ENCODE measurements at regions not wholly inside any gene's neighbourhood (a gene's known extent, or its start where the extent isn't known, plus 50 kb on each side); places are given as distances from the start of the nearest gene placed in this dataset.
A peak's percentile ranks its signal among the peaks of the same experiment; 100 is the strongest.

GRCh38 chr4:30959781-30960485, 239.8 kb downstream of the PCDH7 start:
- FAIRE-seq (no peak), DNase-seq (no peak)
- peaks cover 0 to 2% (median 0%) of the 10 kb centered on the region in 3 donors for H3K4me1 ChIP-seq (ENCODE audit: control insufficient read depth in 3 of 3, insufficient read depth in 2 of 3, low read depth in 1 of 3, low read length in 2 of 3)
- H3K36me3 ChIP-seq (ENCODE audit: control insufficient read depth in 3 of 3, insufficient read depth in 2 of 3, low read depth in 1 of 3, low read length in 3 of 3): no peaks in the 10 kb centered on the region
- 78 to 83% (median 82%) methylated on average over 3 of the region's 3 CpGs for WGBS, 3 donors
- H3K9me3 ChIP-seq (ENCODE audit: control insufficient read depth in 2 of 2, insufficient read depth in 1 of 2, low read depth in 1 of 2, low read length in 1 of 2): no peaks in the 10 kb centered on the region
- no peak overlapping the region for H3K27ac ChIP-seq (ENCODE audit: low read depth in 1 of 3, low read length in 2 of 3)
- H3K4me3 ChIP-seq (ENCODE audit: low read depth in 1 of 3, low read length in 3 of 3): no peak overlapping the region
- H3K27me3 ChIP-seq (ENCODE audit: control insufficient read depth in 3 of 3, insufficient read depth in 3 of 3, low read length in 3 of 3): no peaks in the 10 kb centered on the region

GRCh38 chr4:30962939-30963338, 242.8 kb downstream of the PCDH7 start:
- FAIRE-seq (peak; percentile 72), DNase-seq (peak; percentile 56 to 93)
- Histone ChIP-seq H3K9me3 (ENCODE audit: control insufficient read depth in 2 of 2, insufficient read depth in 1 of 2, low read depth in 1 of 2, low read length in 1 of 2) (no peaks in the 10 kb centered on the region), H3K4me3 (ENCODE audit: low read depth in 1 of 3, low read length in 3 of 3) (no peak overlapping the region), H3K4me1 (ENCODE audit: control insufficient read depth in 3 of 3, insufficient read depth in 2 of 3, low read depth in 1 of 3, low read length in 2 of 3) (peaks cover 0 to 2% (median 0%) of the 10 kb centered on the region in 3 donors), H3K27ac (ENCODE audit: low read depth in 1 of 3, low read length in 2 of 3) (no peak overlapping the region), H3K36me3 (ENCODE audit: control insufficient read depth in 3 of 3, insufficient read depth in 2 of 3, low read depth in 1 of 3, low read length in 3 of 3) (no peaks in the 10 kb centered on the region), H3K27me3 (ENCODE audit: control insufficient read depth in 3 of 3, insufficient read depth in 3 of 3, low read length in 3 of 3) (no peaks in the 10 kb centered on the region)

- Histone ChIP-seq H3K27ac (ENCODE audit: low read depth in 1 of 3, low read length in 2 of 3) (no peak overlapping the region), H3K9me3 (ENCODE audit: control insufficient read depth in 2 of 2, insufficient read depth in 1 of 2, low read depth in 1 of 2, low read length in 1 of 2) (no peaks in the 10 kb centered on the region), H3K27me3 (ENCODE audit: control insufficient read depth in 3 of 3, insufficient read depth in 3 of 3, low read length in 3 of 3) (no peaks in the 10 kb centered on the region), H3K4me3 (ENCODE audit: low read depth in 1 of 3, low read length in 3 of 3) (no peak overlapping the region), H3K4me1 (ENCODE audit: control insufficient read depth in 3 of 3, insufficient read depth in 2 of 3, low read depth in 1 of 3, low read length in 2 of 3) (peaks cover 0 to 2% (median 0%) of the 10 kb centered on the region in 3 donors), H3K36me3 (ENCODE audit: control insufficient read depth in 3 of 3, insufficient read depth in 2 of 3, low read depth in 1 of 3, low read length in 3 of 3) (no peaks in the 10 kb centered on the region)
- FAIRE-seq (no peak), DNase-seq (peak in 1 of 2 donors; percentile 4)
- WGBS, 3 donors: 9 to 50% (median 22%) methylated on average over 5 of the region's 5 CpGs
Observed at GRCh38 chr4:30968926-30969325, 248.8 kb downstream of the PCDH7 start.

GRCh38 chr4:30972542-30972941, 252.4 kb downstream of the PCDH7 start:
- DNase-seq (no peak), FAIRE-seq (no peak)
- H3K27me3 ChIP-seq (ENCODE audit: control insufficient read depth in 3 of 3, insufficient read depth in 3 of 3, low read length in 3 of 3): no peaks in the 10 kb centered on the region
- no peak overlapping the region for H3K27ac ChIP-seq (ENCODE audit: low read depth in 1 of 3, low read length in 2 of 3)
- no peaks in the 10 kb centered on the region for H3K36me3 ChIP-seq (ENCODE audit: control insufficient read depth in 3 of 3, insufficient read depth in 2 of 3, low read depth in 1 of 3, low read length in 3 of 3)
- 84 to 89% (median 88%) methylated on average over 3 of the region's 3 CpGs for WGBS, 3 donors
- no peaks in the 10 kb centered on the region for H3K9me3 ChIP-seq (ENCODE audit: control insufficient read depth in 2 of 2, insufficient read depth in 1 of 2, low read depth in 1 of 2, low read length in 1 of 2)
- peaks cover 0 to 2% (median 0%) of the 10 kb centered on the region in 3 donors for H3K4me1 ChIP-seq (ENCODE audit: control insufficient read depth in 3 of 3, insufficient read depth in 2 of 3, low read depth in 1 of 3, low read length in 2 of 3)
- no peak overlapping the region for H3K4me3 ChIP-seq (ENCODE audit: low read depth in 1 of 3, low read length in 3 of 3)

GRCh38 chr4:30973993-30974392, 253.8 kb downstream of the PCDH7 start:
- H3K4me3 ChIP-seq (ENCODE audit: low read depth in 1 of 3, low read length in 3 of 3): no peak overlapping the region
- peaks cover 0 to under 1% (median 0%) of the 10 kb centered on the region in 3 donors for H3K4me1 ChIP-seq (ENCODE audit: control insufficient read depth in 3 of 3, insufficient read depth in 2 of 3, low read depth in 1 of 3, low read length in 2 of 3)
- no peaks in the 10 kb centered on the region for H3K9me3 ChIP-seq (ENCODE audit: control insufficient read depth in 2 of 2, insufficient read depth in 1 of 2, low read depth in 1 of 2, low read length in 1 of 2)
- H3K36me3 ChIP-seq (ENCODE audit: control insufficient read depth in 3 of 3, insufficient read depth in 2 of 3, low read depth in 1 of 3, low read length in 3 of 3): no peaks in the 10 kb centered on the region
- no peaks in the 10 kb centered on the region for H3K27me3 ChIP-seq (ENCODE audit: control insufficient read depth in 3 of 3, insufficient read depth in 3 of 3, low read length in 3 of 3)
- FAIRE-seq (no peak), DNase-seq (no peak)
- H3K27ac ChIP-seq (ENCODE audit: low read depth in 1 of 3, low read length in 2 of 3): no peak overlapping the region

GRCh38 chr4:30979402-30979801, 259.2 kb downstream of the PCDH7 start:
- 91 to 93% (median 91%) methylated on average over 2 of the region's 2 CpGs for WGBS, 3 donors
- FAIRE-seq (no peak), DNase-seq (no peak)
- no peaks in the 10 kb centered on the region for H3K36me3 ChIP-seq (ENCODE audit: control insufficient read depth in 3 of 3, insufficient read depth in 2 of 3, low read depth in 1 of 3, low read length in 3 of 3)
- H3K27me3 ChIP-seq (ENCODE audit: control insufficient read depth in 3 of 3, insufficient read depth in 3 of 3, low read length in 3 of 3): no peaks in the 10 kb centered on the region
- H3K4me3 ChIP-seq (ENCODE audit: low read depth in 1 of 3, low read length in 3 of 3): no peak overlapping the region
- H3K27ac ChIP-seq (ENCODE audit: low read depth in 1 of 3, low read length in 2 of 3): no peak overlapping the region
- no peaks in the 10 kb centered on the region for H3K9me3 ChIP-seq (ENCODE audit: control insufficient read depth in 2 of 2, insufficient read depth in 1 of 2, low read depth in 1 of 2, low read length in 1 of 2)
- no peaks in the 10 kb centered on the region for H3K4me1 ChIP-seq (ENCODE audit: control insufficient read depth in 3 of 3, insufficient read depth in 2 of 3, low read depth in 1 of 3, low read length in 2 of 3)

GRCh38 chr4:30989508-30989907, 269.3 kb downstream of the PCDH7 start:
- H3K4me3 ChIP-seq (ENCODE audit: low read depth in 1 of 3, low read length in 3 of 3): no peak overlapping the region
- no peaks in the 10 kb centered on the region for H3K36me3 ChIP-seq (ENCODE audit: control insufficient read depth in 3 of 3, insufficient read depth in 2 of 3, low read depth in 1 of 3, low read length in 3 of 3)
- H3K27ac ChIP-seq (ENCODE audit: low read depth in 1 of 3, low read length in 2 of 3): no peak overlapping the region
- H3K9me3 ChIP-seq (ENCODE audit: control insufficient read depth in 2 of 2, insufficient read depth in 1 of 2, low read depth in 1 of 2, low read length in 1 of 2): no peaks in the 10 kb centered on the region
- FAIRE-seq: no peak
- WGBS, 3 donors: 90 to 96% (median 96%) methylated on average over 1 of the region's 1 CpG
- no peaks in the 10 kb centered on the region for H3K27me3 ChIP-seq (ENCODE audit: control insufficient read depth in 3 of 3, insufficient read depth in 3 of 3, low read length in 3 of 3)
- H3K4me1 ChIP-seq (ENCODE audit: control insufficient read depth in 3 of 3, insufficient read depth in 2 of 3, low read depth in 1 of 3, low read length in 2 of 3): no peaks in the 10 kb centered on the region
- no peak for DNase-seq

- Histone ChIP-seq H3K4me1 (ENCODE audit: control insufficient read depth in 3 of 3, insufficient read depth in 2 of 3, low read depth in 1 of 3, low read length in 2 of 3) (no peaks in the 10 kb centered on the region), H3K36me3 (ENCODE audit: control insufficient read depth in 3 of 3, insufficient read depth in 2 of 3, low read depth in 1 of 3, low read length in 3 of 3) (no peaks in the 10 kb centered on the region), H3K27ac (ENCODE audit: low read depth in 1 of 3, low read length in 2 of 3) (no peak overlapping the region), H3K27me3 (ENCODE audit: control insufficient read depth in 3 of 3, insufficient read depth in 3 of 3, low read length in 3 of 3) (no peaks in the 10 kb centered on the region), H3K4me3 (ENCODE audit: low read depth in 1 of 3, low read length in 3 of 3) (no peak overlapping the region), H3K9me3 (ENCODE audit: control insufficient read depth in 2 of 2, insufficient read depth in 1 of 2, low read depth in 1 of 2, low read length in 1 of 2) (peaks cover 0 to 4% of the 10 kb centered on the region in 2 donors)
- FAIRE-seq (no peak), DNase-seq (no peak)
- 80 to 91% (median 83%) methylated on average over 2 of the region's 2 CpGs for WGBS, 3 donors
Observed at GRCh38 chr4:30996841-30997240, 276.7 kb downstream of the PCDH7 start.

GRCh38 chr4:31005037-31005436, 284.9 kb downstream of the PCDH7 start:
- Histone ChIP-seq H3K27me3 (ENCODE audit: control insufficient read depth in 3 of 3, insufficient read depth in 3 of 3, low read length in 3 of 3) (no peaks in the 10 kb centered on the region), H3K4me1 (ENCODE audit: control insufficient read depth in 3 of 3, insufficient read depth in 2 of 3, low read depth in 1 of 3, low read length in 2 of 3) (no peaks in the 10 kb centered on the region), H3K9me3 (ENCODE audit: control insufficient read depth in 2 of 2, insufficient read depth in 1 of 2, low read depth in 1 of 2, low read length in 1 of 2) (peaks cover 0 to 5% of the 10 kb centered on the region in 2 donors), H3K4me3 (ENCODE audit: low read depth in 1 of 3, low read length in 3 of 3) (no peak overlapping the region), H3K36me3 (ENCODE audit: control insufficient read depth in 3 of 3, insufficient read depth in 2 of 3, low read depth in 1 of 3, low read length in 3 of 3) (no peaks in the 10 kb centered on the region), H3K27ac (ENCODE audit: low read depth in 1 of 3, low read length in 2 of 3) (no peak overlapping the region)
- WGBS, 3 donors: 77 to 94% (median 88%) methylated on average over 5 of the region's 5 CpGs
- DNase-seq: no peak
- no peak for FAIRE-seq

Data from small intestine (tissue), 7 donors.